Transverse colon (tissue), 4 donors: ENCODE measurements at regions not wholly inside any gene's neighbourhood (a gene's known extent, or its start where the extent isn't known, plus 50 kb on each side); places are given as distances from the start of the nearest gene placed in this dataset.

Source experiments
- EP300 ChIP-seq: sonication (generic); formaldehyde crosslinking; IDR thresholded peaks from one replicate; pipeline ENCODE4 v1.6.1; 2017; ENCODE audit warnings: antibody characterized with exemption, low read depth
- POLR2A ChIP-seq: fragments of 450-650 bp; IDR thresholded peaks from one replicate; pipeline ENCODE4 v1.6.1; 2016; ENCODE audit warnings: antibody characterized with exemption, mild to moderate bottlenecking, moderate library complexity
- POLR2AphosphoS5 ChIP-seq, 3 donors: sonication (generic); formaldehyde crosslinking; IDR thresholded peaks; one replicate each; pipeline ENCODE4 v1.6.1; 2016; ENCODE audit warnings: antibody characterized with exemption in 3 of 3
- TF ChIP-seq, protein P1 (sequence below), 5 experiments: fragments of 200-600 bp in 3 of 5; fragments of 450-650 bp in 2 of 5; sonication (generic) in 3 of 5; IDR thresholded peaks; 1 replicate in 2 of 5; 2 replicates in 3 of 5; pipeline ENCODE4 v1.5.1; 2016 to 2017; ENCODE audit warnings: antibody characterized with exemption in 5 of 5, inconsistent platforms in 3 of 5, mild to moderate bottlenecking in 2 of 5, moderate library complexity in 1 of 5

DNA sequence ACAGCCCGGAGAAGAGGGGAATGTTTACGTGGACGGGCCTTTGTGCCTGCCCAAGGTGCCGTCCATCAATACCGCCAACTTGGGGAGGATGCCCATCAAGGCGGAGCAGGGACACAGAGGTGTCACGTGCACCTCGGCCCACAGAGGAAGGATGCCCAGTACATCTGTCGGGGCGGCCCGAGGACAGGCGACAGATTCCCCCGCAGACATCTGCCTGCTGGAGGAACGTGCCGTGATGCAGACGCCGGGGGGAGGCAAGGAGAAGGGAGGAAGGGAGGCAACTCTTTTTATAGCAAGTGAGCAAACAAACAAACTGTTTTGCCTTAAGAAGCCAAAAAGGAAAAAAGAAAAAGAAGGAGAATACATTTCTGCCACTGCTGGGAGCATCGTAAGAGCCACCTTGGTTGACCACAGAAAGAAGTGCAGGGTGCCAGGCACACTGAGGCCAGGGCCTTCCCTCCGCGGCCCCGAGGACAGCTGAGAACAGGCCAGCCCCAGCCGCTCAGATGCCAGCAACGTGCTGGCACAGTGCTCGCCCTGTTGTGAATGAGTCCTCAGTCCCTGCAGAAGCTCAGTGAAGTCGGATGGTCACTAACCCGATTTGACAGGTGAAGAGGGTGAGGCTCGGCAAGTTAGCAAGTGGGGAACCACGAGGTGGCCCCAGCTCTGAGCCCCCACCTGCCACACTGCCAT is 146.4 kb downstream of the RBFOX3 start:
- TF ChIP-seq, protein P1, sequence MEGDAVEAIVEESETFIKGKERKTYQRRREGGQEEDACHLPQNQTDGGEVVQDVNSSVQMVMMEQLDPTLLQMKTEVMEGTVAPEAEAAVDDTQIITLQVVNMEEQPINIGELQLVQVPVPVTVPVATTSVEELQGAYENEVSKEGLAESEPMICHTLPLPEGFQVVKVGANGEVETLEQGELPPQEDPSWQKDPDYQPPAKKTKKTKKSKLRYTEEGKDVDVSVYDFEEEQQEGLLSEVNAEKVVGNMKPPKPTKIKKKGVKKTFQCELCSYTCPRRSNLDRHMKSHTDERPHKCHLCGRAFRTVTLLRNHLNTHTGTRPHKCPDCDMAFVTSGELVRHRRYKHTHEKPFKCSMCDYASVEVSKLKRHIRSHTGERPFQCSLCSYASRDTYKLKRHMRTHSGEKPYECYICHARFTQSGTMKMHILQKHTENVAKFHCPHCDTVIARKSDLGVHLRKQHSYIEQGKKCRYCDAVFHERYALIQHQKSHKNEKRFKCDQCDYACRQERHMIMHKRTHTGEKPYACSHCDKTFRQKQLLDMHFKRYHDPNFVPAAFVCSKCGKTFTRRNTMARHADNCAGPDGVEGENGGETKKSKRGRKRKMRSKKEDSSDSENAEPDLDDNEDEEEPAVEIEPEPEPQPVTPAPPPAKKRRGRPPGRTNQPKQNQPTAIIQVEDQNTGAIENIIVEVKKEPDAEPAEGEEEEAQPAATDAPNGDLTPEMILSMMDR (IDR thresholded peaks at IDR 0.05) = no peak
- no peak for TF ChIP-seq POLR2A
- no peak for TF ChIP-seq EP300
- no peak for TF ChIP-seq POLR2AphosphoS5 (IDR thresholded peaks at IDR 0.05)
